K562 (cell line): ENCODE measurements at regions not wholly inside any gene's neighbourhood (a gene's known extent, or its start where the extent isn't known, plus 50 kb on each side); places are given as distances from the start of the nearest gene placed in this dataset.

ENCODE experiments used
- CTCF ChIP-seq, 3 experiments: IDR thresholded peaks in 2 of 3; conservative IDR thresholded peaks in 1 of 3; 2 replicates each; pipeline ENCODE4 v1.5.1; 2011 to 2012; ENCODE audit warnings: low read length in 3 of 3, mild to moderate bottlenecking in 3 of 3, control low read depth in 2 of 3, improper control_type of control experiment in 1 of 3, inconsistent platforms in 1 of 3, low read depth in 1 of 3, mixed read lengths in 1 of 3, moderate library complexity in 1 of 3; ENCODE audit not compliant: insufficient read depth in 2 of 3
- KDM1A ChIP-seq, 2 experiments: fragments of 450-650 bp; IDR thresholded peaks; 2 replicates each; pipeline ENCODE4 v1.6.1; 2016; ENCODE audit warnings: mild to moderate bottlenecking in 2 of 2
- LEF1 ChIP-seq: fragments of 450-650 bp; IDR thresholded peaks from 2 replicates; pipeline ENCODE4 v1.6.1; 2016; ENCODE audit warnings: mild to moderate bottlenecking
- MXI1 ChIP-seq: IDR thresholded peaks from 2 replicates; pipeline ENCODE4 v1.6.1; 2011; ENCODE audit warnings: low read depth, mild to moderate bottlenecking, improper control_type of control experiment, low read length
- PRDM10 ChIP-seq: fragments of 450-650 bp; IDR thresholded peaks from 2 replicates; pipeline ENCODE4 v1.6.1; 2018; ENCODE audit not compliant: partially characterized antibody
- YY1 ChIP-seq, 3 experiments: IDR thresholded peaks; 2 replicates each; pipeline ENCODE4 v1.6.1; 2011; ENCODE audit warnings: low read length in 2 of 3, mild to moderate bottlenecking in 2 of 3, moderate library complexity in 2 of 3, borderline replicate concordance in 1 of 3, control low read depth in 1 of 3, low read depth in 1 of 3; ENCODE audit not compliant: insufficient read depth in 3 of 3, insufficient replicate concordance in 2 of 3, control insufficient read depth in 1 of 3, insufficient read length in 1 of 3; ENCODE audit errors: extremely low read depth in 1 of 3
- ZBTB26 ChIP-seq: fragments of 450-650 bp; formaldehyde crosslinking; IDR thresholded peaks from 2 replicates; pipeline ENCODE4 v1.4.0; 2022; ENCODE audit warnings: missing genetic modification characterization
- ZSCAN32 ChIP-seq: fragments of 450-650 bp; formaldehyde crosslinking; IDR thresholded peaks from 2 replicates; pipeline ENCODE4 v1.4.0; 2020; ENCODE audit warnings: mild to moderate bottlenecking, moderate library complexity

GRCh38 chr20:11156922-11157321 is 483.1 kb upstream of the JAG1 start:
- no peak for TF ChIP-seq MXI1
- TF ChIP-seq KDM1A (IDR thresholded peaks at IDR 0.05): no peak
- TF ChIP-seq PRDM10: no peak
- no peak for TF ChIP-seq CTCF (IDR thresholded peaks at IDR 0.05 in 2 of 3, conservative IDR thresholded peaks at IDR 0.05 in 1 of 3; ENCODE audit: insufficient read depth in 2 of 3, low read depth in 1 of 3, low read length in 3 of 3)
- no peak for TF ChIP-seq YY1 (IDR thresholded peaks at IDR 0.05; ENCODE audit: borderline replicate concordance in 1 of 3, control insufficient read depth in 1 of 3, extremely low read depth in 1 of 3, insufficient read depth in 3 of 3, insufficient read length in 1 of 3, insufficient replicate concordance in 2 of 3, low read depth in 1 of 3, low read length in 2 of 3)
- TF ChIP-seq ZSCAN32: no peak
- no peak for TF ChIP-seq LEF1
- no peak for TF ChIP-seq ZBTB26
